ENCODE measurements at regions not wholly inside any gene's neighbourhood (a gene's known extent, or its start where the extent isn't known, plus 50 kb on each side); places are given as distances from the start of the nearest gene placed in this dataset.
"Not testable (repeated sequence)": the region's sequence is repeated elsewhere in the genome, so short reads cannot be mapped to it uniquely, and the experiment has no call there.

DNA sequence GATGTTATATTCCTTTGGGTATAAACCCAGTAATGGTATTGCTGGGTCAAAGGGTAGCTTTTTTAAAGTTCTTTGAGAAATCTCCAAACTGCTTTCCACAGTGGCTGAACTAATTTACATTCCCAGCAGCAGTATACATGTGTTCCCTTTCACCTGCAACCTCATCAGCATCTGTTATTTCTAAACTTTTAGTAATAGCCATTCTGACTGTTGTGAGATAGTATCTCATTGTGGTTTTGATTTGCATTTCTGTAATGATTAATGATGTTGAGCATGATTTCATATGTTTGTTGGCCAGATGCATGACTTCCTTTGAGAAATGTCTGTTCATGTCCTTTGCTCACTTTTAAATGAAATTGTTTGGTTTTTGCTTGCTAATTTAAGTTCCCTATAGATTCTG is 553.1 kb downstream of the SLCO4C1 start:
- DNase-seq (ENCODE audit: low spot score): not testable (repeated sequence)

DNA sequence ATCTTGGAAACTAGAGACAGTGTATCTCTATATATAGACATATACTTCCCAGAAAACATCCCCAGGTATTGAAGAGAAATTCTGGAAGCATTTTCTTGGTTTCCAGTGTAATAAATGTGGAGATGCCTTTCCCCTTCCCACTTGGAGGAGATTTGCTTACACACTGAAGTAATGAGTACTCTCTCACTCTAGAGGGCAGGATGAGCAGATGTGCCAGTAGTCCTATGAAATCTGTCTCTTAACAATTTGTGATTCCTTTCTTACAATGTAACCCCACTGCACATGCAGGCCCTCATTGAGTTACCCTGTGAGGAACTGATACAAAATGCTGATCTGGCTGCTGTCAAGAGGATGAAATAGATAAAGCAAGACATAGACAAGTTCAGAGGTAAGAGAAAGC is 567.2 kb downstream of the SLCO4C1 start:
- DNase-seq (ENCODE audit: low spot score): peak; percentile 6

DNA sequence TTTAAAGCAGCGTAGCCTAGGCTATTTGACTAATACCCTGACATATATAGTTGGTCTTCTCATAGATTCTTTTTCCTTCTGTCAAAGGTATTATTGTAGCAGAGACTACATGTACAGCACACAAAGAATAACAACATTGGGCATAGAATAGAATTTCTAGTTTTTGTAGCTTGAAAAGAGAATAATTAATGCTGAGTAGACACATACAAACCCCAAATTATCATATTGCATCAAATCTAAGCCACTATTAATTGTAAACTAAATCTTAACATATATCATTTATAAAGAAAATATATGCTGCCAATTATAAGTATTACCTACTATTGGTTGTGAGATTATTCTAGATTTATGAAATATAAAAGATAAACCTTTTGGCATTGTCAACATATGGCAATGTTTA is 574.5 kb downstream of the SLCO4C1 start:
- DNase-seq (ENCODE audit: low spot score): no peak

DNA sequence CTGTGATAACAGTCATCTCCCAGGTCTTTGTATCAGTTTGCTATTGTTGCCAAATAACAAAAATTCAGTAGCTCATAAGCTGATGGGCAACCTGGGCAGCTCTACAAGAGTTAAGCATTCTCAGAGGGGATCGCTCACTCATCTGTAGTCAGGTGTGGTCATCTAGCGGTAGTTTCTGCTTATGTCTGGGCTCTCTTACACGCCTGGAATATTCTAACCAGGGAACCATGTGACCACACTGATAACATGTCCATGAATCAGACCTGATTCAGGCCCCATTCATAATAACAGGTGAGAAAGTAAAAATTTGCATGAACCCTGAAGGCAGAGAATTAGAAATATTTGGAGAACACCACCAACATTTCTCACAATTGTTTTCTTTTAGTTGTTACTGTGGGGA is 576.1 kb downstream of the SLCO4C1 start:
- DNase-seq (ENCODE audit: low spot score): no peak

GRCh38 chr5:101717721-101718120 is 578.4 kb downstream of the SLCO4C1 start:
- DNase-seq (ENCODE audit: low spot score): no peak

DNA sequence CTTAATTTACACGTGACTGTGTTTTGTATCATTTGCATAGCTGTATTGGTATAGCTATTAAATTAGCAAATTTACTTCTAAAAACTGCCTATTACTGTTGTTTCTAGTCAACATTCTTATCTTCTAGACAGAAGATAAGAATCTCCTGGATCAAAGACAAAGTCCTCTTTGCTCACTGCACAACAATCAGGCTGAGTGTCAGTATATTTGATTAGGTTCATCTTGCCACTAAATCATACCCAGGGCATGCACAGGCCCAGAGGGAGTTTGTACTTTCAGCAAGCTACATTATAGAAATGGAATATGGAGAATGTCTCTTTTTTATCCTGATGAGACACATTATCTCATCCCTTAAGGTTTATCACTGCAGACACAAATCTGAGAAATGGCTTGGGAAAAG is 579.1 kb downstream of the SLCO4C1 start:
- no peak for DNase-seq (ENCODE audit: low spot score)

DNA sequence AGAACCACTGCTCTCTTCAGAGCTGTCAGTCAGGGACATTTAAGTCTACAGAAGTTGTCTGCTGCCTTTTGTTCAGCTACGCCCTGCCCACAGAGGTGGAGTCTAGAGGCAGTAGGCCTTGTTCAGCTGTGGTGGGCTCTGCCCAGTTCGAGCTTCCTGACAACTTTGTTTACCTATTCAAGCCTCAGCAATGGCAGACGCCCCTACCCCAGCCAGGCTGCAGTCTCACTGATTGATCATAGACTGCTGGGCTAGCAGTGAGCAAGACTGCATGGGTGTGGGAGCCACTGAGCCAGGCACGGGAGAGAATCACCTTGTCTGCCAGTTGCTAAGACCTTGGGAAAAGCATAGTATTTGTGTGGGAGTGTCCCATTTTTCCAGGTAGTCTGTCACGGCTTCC is 580.3 kb downstream of the SLCO4C1 start:
- not testable (repeated sequence) for DNase-seq (ENCODE audit: low spot score)

- no peak for DNase-seq (ENCODE audit: low spot score)
These were observed 606.8 kb downstream of the SLCO4C1 start for GRCh38 chr5:101689306-101689705.

DNA sequence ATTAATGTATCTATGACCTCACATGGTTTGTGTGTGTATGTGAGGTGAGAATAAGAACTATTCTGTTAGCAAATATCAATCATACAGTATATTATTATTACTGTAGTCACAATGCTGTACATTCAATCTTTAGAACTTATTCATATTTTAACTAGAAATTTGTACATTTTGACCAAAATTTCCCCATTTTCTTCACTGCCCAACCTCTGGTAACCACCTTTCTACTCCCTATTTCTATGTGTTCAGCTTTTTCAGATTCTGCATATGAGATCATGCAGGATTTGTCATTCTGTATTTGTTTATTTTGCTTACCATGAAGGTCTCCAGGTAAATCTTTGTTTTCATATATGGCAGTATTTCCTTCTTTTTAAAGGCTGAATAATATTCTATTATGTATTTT is 607.9 kb downstream of the SLCO4C1 start:
- DNase-seq (ENCODE audit: low spot score): no peak

- DNase-seq (ENCODE audit: low spot score): no peak
These were observed 608.6 kb downstream of the SLCO4C1 start for GRCh38 chr5:101687349-101687985.

DNA sequence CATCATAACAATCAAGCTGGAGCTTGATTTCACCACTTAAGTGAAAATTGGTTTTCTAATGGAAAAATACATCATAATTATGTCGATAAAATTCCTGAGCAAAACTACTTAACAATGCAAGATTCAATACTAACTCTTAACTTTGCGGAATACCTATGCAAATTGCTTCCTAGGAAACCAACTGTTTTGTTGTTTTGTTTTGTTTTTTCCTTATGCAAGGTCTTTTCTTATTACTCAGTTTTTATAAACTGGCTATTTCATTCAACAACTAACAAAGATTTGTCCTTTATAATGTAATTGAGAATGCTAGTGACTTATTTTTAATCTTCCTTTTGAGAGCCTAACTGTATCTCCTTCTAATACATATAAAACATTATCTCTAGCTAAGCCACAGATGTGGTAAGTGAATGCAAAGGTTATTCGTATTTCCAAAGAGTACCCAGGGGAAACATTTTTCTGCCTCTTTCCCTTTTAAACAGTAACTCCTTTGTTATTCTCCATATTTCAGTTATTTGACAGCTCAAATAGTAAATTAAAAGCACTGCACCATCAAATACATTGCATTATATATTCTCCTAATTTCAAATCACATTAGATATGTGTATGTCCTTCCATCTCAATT is 609.4 kb downstream of the SLCO4C1 start:
- no peak for DNase-seq (ENCODE audit: low spot score)

DNA sequence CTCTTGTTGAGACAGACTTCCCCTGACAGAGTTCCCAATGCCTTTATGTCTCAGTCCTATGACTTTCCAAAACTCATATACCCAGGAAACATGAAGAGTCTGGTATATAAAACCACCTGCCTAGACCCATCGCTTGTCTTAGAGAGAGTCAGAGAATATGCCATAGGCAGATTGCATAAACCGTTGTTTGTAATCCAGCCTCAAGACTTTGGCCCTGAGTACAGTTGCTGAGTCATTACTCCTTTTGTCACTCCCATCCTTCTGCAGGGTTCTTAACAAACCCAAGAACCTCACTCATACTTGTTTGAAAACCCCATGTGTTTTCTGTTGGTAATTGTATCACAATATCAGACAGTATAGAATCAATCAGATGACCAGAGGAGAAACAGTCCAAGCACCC is 616.3 kb downstream of the SLCO4C1 start:
- no peak for DNase-seq (ENCODE audit: low spot score)

GRCh38 chr5:101678481-101679193 is 617.4 kb downstream of the SLCO4C1 start:
- DNase-seq (ENCODE audit: low spot score): peak; percentile 30

- no peak for DNase-seq (ENCODE audit: low spot score)
These were observed 618.1 kb downstream of the SLCO4C1 start for GRCh38 chr5:101677961-101678360.

GRCh38 chr5:101676646-101677045 is 619.4 kb downstream of the SLCO4C1 start:
- DNase-seq (ENCODE audit: low spot score): no peak

- DNase-seq (ENCODE audit: low spot score): no peak
These were observed 620.4 kb downstream of the SLCO4C1 start for GRCh38 chr5:101675510-101676219.

DNA sequence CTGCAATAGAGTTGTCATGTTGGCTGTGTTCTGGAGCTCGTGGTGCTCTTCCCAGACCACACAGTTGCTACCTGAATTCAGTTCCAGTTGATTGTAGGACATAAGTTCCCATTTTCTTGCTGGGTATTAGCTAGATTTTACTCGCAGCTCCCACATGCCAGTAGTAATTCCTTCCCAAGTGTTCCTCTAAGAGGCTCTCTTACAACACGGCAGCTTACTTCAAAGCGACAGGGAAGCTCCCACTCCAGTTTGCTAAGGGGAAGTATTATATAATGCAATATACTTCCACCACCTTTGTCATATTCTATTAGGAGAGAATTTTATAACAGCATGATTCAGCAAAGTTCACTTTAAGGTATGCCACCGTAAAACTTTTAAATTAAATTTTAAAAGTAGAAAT is 623.0 kb downstream of the SLCO4C1 start:
- no peak for DNase-seq (ENCODE audit: low spot score)

- no peak for DNase-seq (ENCODE audit: low spot score)
These were observed 631.9 kb downstream of the SLCO4C1 start for GRCh38 chr5:101664071-101664791.

DNA sequence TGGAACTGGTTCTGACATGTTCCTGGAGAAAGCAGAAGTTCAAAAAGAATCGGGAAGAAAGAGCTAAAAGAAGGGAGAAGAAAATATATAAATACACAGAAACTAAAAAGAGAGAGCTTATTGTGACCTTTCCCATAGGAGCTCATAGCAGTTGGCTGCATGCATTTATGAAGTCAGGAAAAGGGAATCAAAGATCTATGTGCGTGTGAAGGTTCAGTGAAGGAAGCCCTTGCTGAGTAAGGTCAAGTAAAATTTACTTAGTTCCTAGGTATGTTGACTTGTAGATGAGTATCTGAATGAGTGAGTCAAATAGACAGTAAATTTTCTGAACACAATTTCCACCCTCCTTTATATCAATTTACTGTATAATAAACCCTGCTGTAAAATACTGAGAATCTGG is 632.5 kb downstream of the SLCO4C1 start:
- DNase-seq (ENCODE audit: low spot score): no peak

- no peak for DNase-seq (ENCODE audit: low spot score)
These were observed 633.8 kb downstream of the SLCO4C1 start for GRCh38 chr5:101662263-101662662.

GRCh38 chr5:101658433-101658832 is 637.7 kb downstream of the SLCO4C1 start:
- DNase-seq (ENCODE audit: low spot score): no peak

DNA sequence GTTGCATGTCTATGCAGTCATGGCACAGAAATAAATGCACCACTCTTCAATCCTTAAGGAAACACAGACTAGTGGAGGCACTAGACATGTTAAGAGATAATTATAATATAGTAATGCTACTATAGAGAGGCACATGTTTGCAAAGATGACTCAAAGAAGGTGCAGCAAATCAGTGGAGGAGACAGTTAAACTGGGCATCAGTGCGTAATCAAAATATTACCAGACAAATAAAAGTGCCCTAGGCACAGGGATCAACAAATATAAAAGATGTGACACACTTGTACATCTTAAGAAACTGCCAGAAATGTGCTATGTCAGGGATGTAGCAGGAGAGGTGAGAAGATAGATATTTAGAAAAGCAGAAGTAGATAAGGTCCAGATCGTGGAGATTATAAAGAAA is 642.1 kb downstream of the SLCO4C1 start:
- no peak for DNase-seq (ENCODE audit: low spot score)
